GM21390 (cell line): ENCODE measurements at regions not wholly inside any gene's neighbourhood (a gene's known extent, or its start where the extent isn't known, plus 50 kb on each side); places are given as distances from the start of the nearest gene placed in this dataset.
"Not testable (repeated sequence)": the region's sequence is repeated elsewhere in the genome, so short reads cannot be mapped to it uniquely, and the experiment has no call there.

ENCODE experiments used
- ATAC-seq: cut with Tn5 transposase; IDR thresholded peaks from one replicate; pipeline ENCODE4 v1.9.1; 2021; ENCODE audit not compliant: unreplicated experiment

- ATAC-seq: no peak
Measured at GRCh38 chr2:194723446-194723845, 933.6 kb upstream of the SLC39A10 start.

- ATAC-seq: no peak
Measured at GRCh38 chr2:194721227-194721626, 935.8 kb upstream of the SLC39A10 start.

- no peak for ATAC-seq
Measured at GRCh38 chr2:194720462-194720861, 936.6 kb upstream of the SLC39A10 start.

- no peak for ATAC-seq
Measured at GRCh38 chr2:194718881-194719280, 938.1 kb upstream of the SLC39A10 start.

GRCh38 chr2:194714541-194714940 lies 942.5 kb upstream of the SLC39A10 start:
- ATAC-seq: no peak

GRCh38 chr2:194709840-194710239 lies 947.2 kb upstream of the SLC39A10 start:
- ATAC-seq: no peak

GRCh38 chr2:194706179-194706578 lies 950.8 kb upstream of the SLC39A10 start:
- no peak for ATAC-seq

GRCh38 chr2:194705398-194705797 lies 951.6 kb upstream of the SLC39A10 start:
- ATAC-seq: peak; percentile 52

GRCh38 chr2:194700726-194701125 lies 956.3 kb upstream of the SLC39A10 start:
- ATAC-seq: no peak

GRCh38 chr2:194700116-194700515 lies 956.9 kb upstream of the SLC39A10 start:
- no peak for ATAC-seq

- ATAC-seq: no peak
Measured at GRCh38 chr2:194698012-194698411, 959.0 kb upstream of the SLC39A10 start.

- no peak for ATAC-seq
Measured at GRCh38 chr2:194697439-194697838, 959.6 kb upstream of the SLC39A10 start.

- no peak for ATAC-seq
Measured at GRCh38 chr2:194696690-194697089, 960.3 kb upstream of the SLC39A10 start.

- ATAC-seq: no peak
Measured at GRCh38 chr2:194686569-194686968, 970.5 kb upstream of the SLC39A10 start.

GRCh38 chr2:194674043-194674442 lies 983.0 kb upstream of the SLC39A10 start:
- ATAC-seq: no peak

GRCh38 chr2:194672994-194673393 lies 984.0 kb upstream of the SLC39A10 start:
- ATAC-seq: no peak

- no peak for ATAC-seq
Measured at GRCh38 chr2:194661431-194661830, 995.6 kb upstream of the SLC39A10 start.

GRCh38 chr2:194639057-194639456 lies 1018.0 kb upstream of the SLC39A10 start:
- not testable (repeated sequence) for ATAC-seq

GRCh38 chr2:194621945-194622344 lies 1035.1 kb upstream of the SLC39A10 start:
- no peak for ATAC-seq

- no peak for ATAC-seq
Measured at GRCh38 chr2:194619366-194619765, 1037.7 kb upstream of the SLC39A10 start.

GRCh38 chr2:194618432-194618831 lies 1038.6 kb upstream of the SLC39A10 start:
- no peak for ATAC-seq

GRCh38 chr2:194616334-194616733 lies 1040.7 kb upstream of the SLC39A10 start:
- peak; percentile 74 for ATAC-seq

- ATAC-seq: no peak
Measured at GRCh38 chr2:194610297-194610696, 1046.7 kb upstream of the SLC39A10 start.

- no peak for ATAC-seq
Measured at GRCh38 chr2:194603429-194603828, 1053.6 kb upstream of the SLC39A10 start.
